GM12878 (cell line): ENCODE measurements at regions not wholly inside any gene's neighbourhood (a gene's known extent, or its start where the extent isn't known, plus 50 kb on each side); places are given as distances from the start of the nearest gene placed in this dataset.

Source experiments
- ATAC-seq: fragments of 200-7000 bp; cut with Tn5 transposase; 3 replicates; pipeline ENCODE4 v1.9.1; 2020; ENCODE audit warnings: mild to moderate bottlenecking, moderate library complexity
- BruUV-seq: library from RNA; stranded (reverse); fragments of 400-500 nt; replicated peaks from 2 replicates; lab custom pipeline; 2021; lab: Mats Ljungman, UMichigan
- CTCF ChIA-PET: fragments of 300-600 bp; sonication (Branson Sonifier 250); formaldehyde crosslinking; extraction: SDS; loops from one replicate; lab custom pipeline; 2021; ENCODE audit warnings: inconsistent platforms; lab: Yijun Ruan, JAX
- POLR2A ChIA-PET: fragments of 350-600 bp; formaldehyde crosslinking; extraction: SDS; loops from one replicate; lab custom pipeline; 2021; ENCODE audit warnings: inconsistent platforms; lab: Charles Lee
- RAD21 ChIA-PET: fragments of 300-600 bp; sonication (Branson Sonifier 250); formaldehyde crosslinking; loops from one replicate; lab custom pipeline; 2023; ENCODE audit warnings: antibody characterized with exemption; ENCODE audit not compliant: unreplicated experiment; lab: Charles Lee
- SMC1A ChIA-PET: fragments of 300-600 bp; sonication (Branson Sonifier 250); formaldehyde crosslinking; loops from one replicate; lab custom pipeline; 2023; ENCODE audit not compliant: unreplicated experiment, uncharacterized antibody; lab: Charles Lee
- DNase-seq: peaks from one replicate; pipeline ENCODE4 v3.0.0-alpha.2; 2011; ENCODE audit warnings: low read depth, low spot score
- FAIRE-seq: peaks from 3 replicates; lab custom pipeline; 2011; peaks lifted over from hg19 to GRCh38; lab: Jason Lieb, UNC
- H2AFZ ChIP-seq: 2 replicates; pipeline ENCODE4 v1.6.0; 2011; ENCODE audit warnings: low read depth, low read length, control low read depth; ENCODE audit not compliant: control insufficient read depth
- H3K27ac ChIP-seq: 2 replicates; pipeline ENCODE4 v1.5.1; 2011; ENCODE audit warnings: control low read depth; ENCODE audit not compliant: control insufficient read depth, insufficient read depth
- H3K27me3 ChIP-seq, 2 experiments: replicated peaks in 1 of 2; 2 replicates each; pipeline versions ENCODE4 v1.6.0 to v1.6.1; 2011; ENCODE audit warnings: low read length in 1 of 2; ENCODE audit not compliant: control insufficient read depth in 2 of 2, insufficient read depth in 2 of 2
- H3K36me3 ChIP-seq, 2 experiments: 2 replicates each; pipeline ENCODE4 v1.5.1; 2011; ENCODE audit warnings: low read length in 1 of 2; ENCODE audit not compliant: control insufficient read depth in 2 of 2, insufficient read depth in 2 of 2
- H3K4me1 ChIP-seq: 2 replicates; pipeline ENCODE4 v1.6.1; 2011; ENCODE audit warnings: mild to moderate bottlenecking, low read length, moderate library complexity, mixed read lengths; ENCODE audit not compliant: control insufficient read depth, insufficient read depth
- H3K4me2 ChIP-seq: 2 replicates; pipeline ENCODE4 v1.6.0; 2011; ENCODE audit warnings: control low read depth; ENCODE audit not compliant: control insufficient read depth, insufficient read depth
- H3K4me3 ChIP-seq: fragments of 200-600 bp; sonication (generic); 2 replicates; pipeline ENCODE4 v1.5.1; 2016
- H3K79me2 ChIP-seq: 2 replicates; pipeline ENCODE4 v1.6.0; 2011; ENCODE audit warnings: low read length; ENCODE audit not compliant: control insufficient read depth, insufficient read depth
- H3K9ac ChIP-seq: 2 replicates; pipeline ENCODE4 v1.8.0; 2011; ENCODE audit warnings: low read length, control low read depth, mixed read lengths; ENCODE audit not compliant: control insufficient read depth, insufficient read depth
- H3K9me3 ChIP-seq: replicated peaks from 3 replicates; pipeline ENCODE4 v1.5.1; 2011; ENCODE audit warnings: mild to moderate bottlenecking, low read length; ENCODE audit not compliant: control insufficient read depth, insufficient read depth
- H4K20me1 ChIP-seq: 2 replicates; pipeline ENCODE4 v1.6.0; 2011; ENCODE audit not compliant: control insufficient read depth, insufficient read depth
- ASH2L ChIP-seq: fragments of 300-600, 200-600 bp; sonication (generic); IDR thresholded peaks from 2 replicates; pipeline ENCODE4 v1.6.1; 2017; ENCODE audit warnings: low read depth, mild to moderate bottlenecking, borderline replicate concordance
- BHLHE40 ChIP-seq, 2 experiments: fragments of 450-650 bp in 1 of 2; IDR thresholded peaks; 2 replicates each; pipeline ENCODE4 v1.6.1; 2011 to 2017; ENCODE audit warnings: low read depth in 2 of 2, borderline replicate concordance in 1 of 2, improper control_type of control experiment in 1 of 2, low read length in 1 of 2, mild to moderate bottlenecking in 1 of 2
- CREB1 ChIP-seq: IDR thresholded peaks from 2 replicates; pipeline ENCODE4 v1.6.1; 2012; ENCODE audit warnings: low read depth, mild to moderate bottlenecking, inconsistent platforms
- FOXM1 ChIP-seq: IDR thresholded peaks from 2 replicates; pipeline ENCODE4 v1.6.1; 2012; ENCODE audit warnings: low read depth, mild to moderate bottlenecking, inconsistent platforms, low read length, moderate library complexity
- MYC ChIP-seq: IDR thresholded peaks from 2 replicates; pipeline ENCODE4 v1.6.1; 2011; ENCODE audit warnings: mild to moderate bottlenecking, low read length, moderate library complexity, inconsistent platforms; ENCODE audit not compliant: insufficient read depth, insufficient replicate concordance, insufficient read length, severe bottlenecking
- RCOR1 ChIP-seq: conservative IDR thresholded peaks from 2 replicates; pipeline ENCODE4 v1.6.1; 2012; ENCODE audit warnings: low read depth, low read length, improper control_type of control experiment
- SP1 ChIP-seq: IDR thresholded peaks from one replicate; pipeline ENCODE4 v1.6.1; 2011; ENCODE audit warnings: low read depth, low read length
- WGBS: methylation state at CpG from one replicate; pipeline ENCODE4 v1.1.6; 2016; ENCODE audit warnings: low lambda C conversion rate; ENCODE audit not compliant: insufficient replicate concordance, insufficient coverage; ENCODE audit errors: missing lambda C conversion rate; 5-methylcytosine and 5-hydroxymethylcytosine counted together
- in situ Hi-C: fragments of 300-500 bp; cut with MboI; formaldehyde crosslinking; loops from 9 replicates; pipeline ENCODE4 v1.14.3; 2018; ENCODE audit warnings: mixed read lengths
- intact Hi-C: fragments of 100-400 bp; cut with micrococcal nuclease; formaldehyde crosslinking; loops from one replicate; pipeline ENCODE4 v1.14.2; 2022; ENCODE audit not compliant: unreplicated experiment
- TF ChIP-seq, protein P1 (sequence below): fragments of 450-650 bp; IDR thresholded peaks from 2 replicates; pipeline ENCODE4 v1.6.1; 2017; ENCODE audit warnings: low read depth, mild to moderate bottlenecking, moderate library complexity

GRCh38 chr7:22051886-22052673, 106.4 kb upstream of the CDCA7L start:
- ChIA-PET SMC1A (interaction anchor here (1.0 to 1.7 kb wide), 3 partner anchors 10 to 15 kb away, joined by 3 to 5 read pairs (median 3); no protein-coding TSS in a partner anchor), CTCF (interaction anchor here (1.1 to 1.8 kb wide), 3 partner anchors 17 to 29 kb away, joined by 3 to 4 read pairs (median 4); no protein-coding TSS in a partner anchor), POLR2A (no interaction called here), RAD21 (no interaction called here)
- Histone ChIP-seq H3K27me3 (no peaks in the 10 kb centered on the region; a peak in 1 of 4 replicates), H3K4me3 (no peak overlapping the region), H2AFZ (no peak overlapping the region), H4K20me1 (no peaks in the 10 kb centered on the region), H3K4me2 (no peak overlapping the region), H3K4me1 (no peaks in the 10 kb centered on the region), H3K9me3 (no peaks in the 10 kb centered on the region), H3K79me2 (no peaks in the 10 kb centered on the region), H3K36me3 (no peaks in the 10 kb centered on the region), H3K9ac (no peak overlapping the region), H3K27ac (no peak overlapping the region)
- WGBS, result 34% methylated on average over 14 of the region's 14 CpGs
- no TSS peak for BruUV-seq
- DNase-seq, result no peak
- ATAC-seq, result no peak
- no peak for FAIRE-seq
- intact Hi-C loops, result loop anchor here (2.0 kb wide), 1 partner anchor 19 kb away; no protein-coding TSS in a partner anchor
- in situ Hi-C loops, result no loop called here
- TF ChIP-seq RCOR1 (no peak), MYC (no peak), SP1 (no peak), BHLHE40 (IDR thresholded peaks at IDR 0.05; ENCODE audit: borderline replicate concordance in 1 of 2, low read depth in 2 of 2, low read length in 1 of 2) (no peak), FOXM1 (no peak), CREB1 (no peak), ASH2L (no peak)
- TF ChIP-seq, protein P1, sequence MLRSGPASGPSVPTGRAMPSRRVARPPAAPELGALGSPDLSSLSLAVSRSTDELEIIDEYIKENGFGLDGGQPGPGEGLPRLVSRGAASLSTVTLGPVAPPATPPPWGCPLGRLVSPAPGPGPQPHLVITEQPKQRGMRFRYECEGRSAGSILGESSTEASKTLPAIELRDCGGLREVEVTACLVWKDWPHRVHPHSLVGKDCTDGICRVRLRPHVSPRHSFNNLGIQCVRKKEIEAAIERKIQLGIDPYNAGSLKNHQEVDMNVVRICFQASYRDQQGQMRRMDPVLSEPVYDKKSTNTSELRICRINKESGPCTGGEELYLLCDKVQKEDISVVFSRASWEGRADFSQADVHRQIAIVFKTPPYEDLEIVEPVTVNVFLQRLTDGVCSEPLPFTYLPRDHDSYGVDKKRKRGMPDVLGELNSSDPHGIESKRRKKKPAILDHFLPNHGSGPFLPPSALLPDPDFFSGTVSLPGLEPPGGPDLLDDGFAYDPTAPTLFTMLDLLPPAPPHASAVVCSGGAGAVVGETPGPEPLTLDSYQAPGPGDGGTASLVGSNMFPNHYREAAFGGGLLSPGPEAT, result no peak
